ENCODE measurements at regions not wholly inside any gene's neighbourhood (a gene's known extent, or its start where the extent isn't known, plus 50 kb on each side); places are given as distances from the start of the nearest gene placed in this dataset.
A peak's percentile ranks its signal among the peaks of the same experiment; 100 is the strongest.
"Not testable (repeated sequence)": the region's sequence is repeated elsewhere in the genome, so short reads cannot be mapped to it uniquely, and the experiment has no call there.

DNA sequence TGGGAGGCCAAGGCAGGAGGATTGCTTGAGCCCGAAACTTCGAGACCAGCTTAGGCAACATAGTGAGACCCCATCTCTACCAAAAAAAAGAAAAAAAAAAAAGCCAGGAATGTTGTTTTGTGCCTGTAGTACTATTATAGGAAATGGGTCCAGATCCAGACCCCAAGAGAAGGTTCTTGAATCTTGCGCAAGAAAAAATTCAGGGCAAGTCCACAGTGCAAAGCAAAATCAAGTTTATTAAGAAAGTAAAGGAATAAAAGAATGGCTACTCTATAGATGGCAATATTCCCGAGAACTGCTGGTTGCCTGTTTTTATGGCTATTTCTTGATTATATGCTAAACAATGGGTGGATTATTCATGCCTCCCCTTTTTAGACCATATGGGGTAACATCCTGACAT lies 51.2 kb upstream of the RDX start:
- TF ChIP-seq, protein P1, sequence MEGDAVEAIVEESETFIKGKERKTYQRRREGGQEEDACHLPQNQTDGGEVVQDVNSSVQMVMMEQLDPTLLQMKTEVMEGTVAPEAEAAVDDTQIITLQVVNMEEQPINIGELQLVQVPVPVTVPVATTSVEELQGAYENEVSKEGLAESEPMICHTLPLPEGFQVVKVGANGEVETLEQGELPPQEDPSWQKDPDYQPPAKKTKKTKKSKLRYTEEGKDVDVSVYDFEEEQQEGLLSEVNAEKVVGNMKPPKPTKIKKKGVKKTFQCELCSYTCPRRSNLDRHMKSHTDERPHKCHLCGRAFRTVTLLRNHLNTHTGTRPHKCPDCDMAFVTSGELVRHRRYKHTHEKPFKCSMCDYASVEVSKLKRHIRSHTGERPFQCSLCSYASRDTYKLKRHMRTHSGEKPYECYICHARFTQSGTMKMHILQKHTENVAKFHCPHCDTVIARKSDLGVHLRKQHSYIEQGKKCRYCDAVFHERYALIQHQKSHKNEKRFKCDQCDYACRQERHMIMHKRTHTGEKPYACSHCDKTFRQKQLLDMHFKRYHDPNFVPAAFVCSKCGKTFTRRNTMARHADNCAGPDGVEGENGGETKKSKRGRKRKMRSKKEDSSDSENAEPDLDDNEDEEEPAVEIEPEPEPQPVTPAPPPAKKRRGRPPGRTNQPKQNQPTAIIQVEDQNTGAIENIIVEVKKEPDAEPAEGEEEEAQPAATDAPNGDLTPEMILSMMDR (IDR thresholded peaks at IDR 0.05; ENCODE audit: low read depth, low read length) = no peak
- no peak overlapping the region for H3K27ac ChIP-seq

DNA sequence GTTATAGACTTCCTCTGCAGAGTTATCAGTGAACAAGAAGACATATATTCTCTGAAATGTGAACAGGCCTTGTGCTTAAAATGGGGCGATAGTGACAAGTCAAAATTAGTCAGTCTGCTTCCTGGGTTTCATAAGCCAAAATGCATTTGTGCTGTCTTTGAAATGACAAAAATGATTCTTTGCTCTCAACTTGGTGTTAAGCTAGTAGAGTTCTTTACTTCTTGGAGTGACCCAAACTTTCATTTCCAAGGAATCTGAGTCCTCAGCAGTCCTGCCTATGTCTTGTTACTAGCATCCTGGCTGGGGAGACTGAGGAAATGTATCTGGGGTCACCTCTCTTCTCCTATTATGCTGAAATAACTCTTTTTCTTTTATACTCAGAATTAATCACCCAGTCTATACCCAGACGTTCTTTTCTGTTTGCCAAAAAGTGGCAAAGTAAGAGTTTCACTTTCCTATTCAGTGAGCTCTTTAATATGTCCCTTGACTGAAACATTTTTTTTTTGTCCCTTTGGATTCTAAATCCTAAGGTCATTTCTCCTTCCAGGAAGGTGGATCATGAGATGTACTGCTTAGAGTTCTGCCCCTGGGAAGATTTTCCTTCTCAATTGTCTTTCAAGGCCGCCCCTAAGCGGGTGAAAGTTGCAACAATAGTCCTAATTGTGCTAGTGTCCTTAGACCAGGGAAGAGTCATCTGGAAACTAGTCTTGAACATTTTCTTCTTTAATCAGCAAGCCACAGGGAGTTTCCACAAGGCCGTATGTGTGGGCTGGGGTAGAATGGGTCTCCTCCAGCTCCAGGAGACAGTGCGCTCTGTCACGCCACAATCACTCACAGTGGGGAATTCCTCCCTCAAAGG lies 53.0 kb upstream of the RDX start:
- Histone ChIP-seq H3K36me3 (no peaks in the 10 kb centered on the region), H3K9me3 (ENCODE audit: severe bottlenecking) (no peaks in the 10 kb centered on the region), H3K27ac (no peak overlapping the region), H3K4me3 (ENCODE audit: low read depth, low read length) (no peak overlapping the region), H3K27me3 (ENCODE audit: insufficient read depth, low read depth, severe bottlenecking) (no peaks in the 10 kb centered on the region)
- DNase-seq = no peak
- TF ChIP-seq, protein P1 (IDR thresholded peaks at IDR 0.05; ENCODE audit: low read depth, low read length) = no peak

More for the DNA sequence above, 51.2 kb upstream of the RDX start:
- DNase-seq = no peak
- H3K36me3 ChIP-seq = no peaks in the 10 kb centered on the region
- H3K27me3 ChIP-seq (ENCODE audit: insufficient read depth, low read depth, severe bottlenecking) = no peaks in the 10 kb centered on the region
- no peak overlapping the region for H3K4me3 ChIP-seq (ENCODE audit: low read depth, low read length)
- no peaks in the 10 kb centered on the region for H3K9me3 ChIP-seq (ENCODE audit: severe bottlenecking)

DNA sequence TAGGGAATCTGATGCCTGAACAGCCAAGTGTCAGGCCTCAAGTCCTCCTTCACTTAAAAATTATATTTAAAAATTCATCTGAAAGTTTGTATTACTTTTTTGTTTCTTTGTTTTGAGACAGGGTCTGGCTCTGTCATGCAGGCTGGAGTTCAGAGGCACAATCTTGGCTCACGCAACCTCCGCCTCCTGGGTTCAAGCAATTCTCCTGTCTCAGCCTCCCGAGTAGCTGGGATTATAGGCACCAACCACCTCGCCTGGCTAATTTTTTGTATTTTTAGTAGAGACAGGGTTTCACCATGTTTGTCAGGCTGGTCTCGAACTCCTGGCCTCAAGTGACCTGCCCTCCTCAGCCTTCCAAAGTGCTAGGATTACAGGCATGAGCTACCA lies 53.6 kb upstream of the RDX start:
- H3K4me3 ChIP-seq (ENCODE audit: low read depth, low read length); H3K9me3 ChIP-seq (ENCODE audit: severe bottlenecking); DNase-seq; H3K27ac ChIP-seq; H3K36me3 ChIP-seq; H3K27me3 ChIP-seq (ENCODE audit: insufficient read depth, low read depth, severe bottlenecking): not testable (repeated sequence)

GRCh38 chr11:110355011-110355744 lies 58.8 kb upstream of the RDX start:
- Histone ChIP-seq H3K36me3 (no peaks in the 10 kb centered on the region), H3K4me3 (ENCODE audit: low read depth, low read length) (no peak overlapping the region), H3K27me3 (ENCODE audit: insufficient read depth, low read depth, severe bottlenecking) (no peaks in the 10 kb centered on the region), H3K27ac (no peak overlapping the region), H3K9me3 (ENCODE audit: severe bottlenecking) (no peaks in the 10 kb centered on the region)
- DNase-seq = peak; percentile 50
- TF ChIP-seq, protein P1 (IDR thresholded peaks at IDR 0.05; ENCODE audit: low read depth, low read length) = no peak

DNA sequence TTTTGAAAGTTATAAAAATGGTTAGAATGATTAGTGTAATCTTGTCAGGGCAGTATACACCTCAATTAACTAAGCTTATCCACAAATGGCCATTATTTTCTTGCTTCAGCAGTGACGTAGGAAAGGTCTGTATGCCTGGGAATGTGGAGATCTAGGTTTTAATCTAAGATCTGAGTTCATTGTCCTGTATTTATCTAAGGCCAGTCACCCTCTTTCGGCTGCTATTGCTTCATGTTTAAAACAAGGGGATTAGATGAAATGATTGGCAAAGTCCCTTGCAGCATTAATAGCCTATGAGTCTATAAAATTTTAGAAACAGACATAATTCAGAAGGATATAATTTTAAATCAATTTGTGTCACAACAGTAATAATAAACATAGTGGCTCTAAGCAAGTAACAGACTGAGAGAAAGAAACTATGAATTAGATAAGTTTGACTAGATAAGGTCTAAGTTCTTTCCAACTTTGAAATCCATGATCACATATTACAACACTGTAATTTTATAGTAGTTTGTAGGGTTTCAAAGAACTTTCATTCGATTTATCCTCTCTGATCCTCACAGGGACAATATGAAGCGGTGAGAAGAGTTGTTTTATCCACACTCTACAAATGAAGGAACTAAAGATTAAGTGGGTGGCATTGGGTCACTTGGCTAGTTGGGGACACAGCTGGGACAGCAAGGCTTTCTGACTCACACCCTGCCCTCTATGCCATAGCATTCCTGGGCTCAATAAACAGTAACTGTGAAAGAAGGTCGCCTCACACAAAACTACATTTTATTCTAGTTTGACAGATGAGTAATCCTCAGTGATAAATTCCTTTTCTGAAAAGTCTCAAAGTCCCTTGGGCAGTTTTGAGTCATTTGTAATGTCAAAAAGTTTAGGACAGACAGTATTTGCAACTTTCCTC lies 60.6 kb upstream of the RDX start:
- Histone ChIP-seq H3K9me3 (ENCODE audit: severe bottlenecking) (no peaks in the 10 kb centered on the region), H3K27ac (no peak overlapping the region), H3K27me3 (ENCODE audit: insufficient read depth, low read depth, severe bottlenecking) (no peaks in the 10 kb centered on the region), H3K4me3 (ENCODE audit: low read depth, low read length) (no peak overlapping the region), H3K36me3 (no peaks in the 10 kb centered on the region)
- TF ChIP-seq, protein P1 (IDR thresholded peaks at IDR 0.05; ENCODE audit: low read depth, low read length) = no peak
- DNase-seq = no peak
